ENCODE measurements at regions not wholly inside any gene's neighbourhood (a gene's known extent, or its start where the extent isn't known, plus 50 kb on each side); places are given as distances from the start of the nearest gene placed in this dataset.

DNA sequence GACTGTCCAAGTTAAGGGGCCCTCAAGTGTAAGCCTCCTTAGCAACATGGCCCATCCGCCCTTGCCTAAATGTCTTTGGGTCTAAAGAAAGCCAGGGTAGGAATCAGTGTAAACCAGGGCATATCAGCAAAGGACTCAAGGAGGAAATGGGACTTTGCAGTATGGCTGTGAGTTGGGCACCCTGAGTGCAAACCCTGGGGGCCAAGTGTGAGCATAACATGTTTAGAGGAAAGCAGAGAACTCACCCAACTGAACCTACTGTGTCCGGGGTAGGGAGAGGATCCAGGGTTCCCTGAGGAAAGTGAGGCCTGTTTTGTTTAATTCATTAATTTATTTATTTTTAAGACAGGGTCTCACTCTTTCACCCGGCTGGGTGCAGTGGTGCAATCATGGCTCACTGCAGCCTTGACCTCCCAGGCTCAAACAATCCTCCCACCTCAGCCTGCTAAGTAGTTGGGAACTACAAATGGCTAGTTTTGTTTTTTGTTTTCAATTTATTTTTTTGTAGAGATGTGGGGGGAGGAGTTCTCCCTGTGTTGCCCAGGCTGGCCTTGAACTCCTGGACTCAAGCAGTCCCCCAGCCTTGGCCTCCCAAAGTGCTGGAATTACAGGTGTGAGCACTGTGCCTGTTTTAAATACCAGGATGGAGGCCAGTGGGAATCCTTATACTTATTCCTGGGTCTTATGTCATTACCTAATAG, 51.0 kb upstream of the ACTR3 start:
- Histone ChIP-seq H3K4me1 (no peaks in the 10 kb centered on the region), H3K9me3 (no peaks in the 10 kb centered on the region), H3K27me3 (no peaks in the 10 kb centered on the region), H3K27ac (no peak overlapping the region), H3K36me3 (no peaks in the 10 kb centered on the region), H3K4me3 (no peak overlapping the region)
- ATAC-seq, result no peak
- 88 to 94% methylated on average over 2 to 3 of the region's 3 CpGs for WGBS, 2 donors (ENCODE audit: low coverage in 1 of 2)
- TF ChIP-seq EP300 (IDR thresholded peaks at IDR 0.05) (no peak), POLR2AphosphoS5 (IDR thresholded peaks at IDR 0.05) (no peak), POLR2A (IDR thresholded peaks at IDR 0.05) (no peak)
- TF ChIP-seq, protein P1, sequence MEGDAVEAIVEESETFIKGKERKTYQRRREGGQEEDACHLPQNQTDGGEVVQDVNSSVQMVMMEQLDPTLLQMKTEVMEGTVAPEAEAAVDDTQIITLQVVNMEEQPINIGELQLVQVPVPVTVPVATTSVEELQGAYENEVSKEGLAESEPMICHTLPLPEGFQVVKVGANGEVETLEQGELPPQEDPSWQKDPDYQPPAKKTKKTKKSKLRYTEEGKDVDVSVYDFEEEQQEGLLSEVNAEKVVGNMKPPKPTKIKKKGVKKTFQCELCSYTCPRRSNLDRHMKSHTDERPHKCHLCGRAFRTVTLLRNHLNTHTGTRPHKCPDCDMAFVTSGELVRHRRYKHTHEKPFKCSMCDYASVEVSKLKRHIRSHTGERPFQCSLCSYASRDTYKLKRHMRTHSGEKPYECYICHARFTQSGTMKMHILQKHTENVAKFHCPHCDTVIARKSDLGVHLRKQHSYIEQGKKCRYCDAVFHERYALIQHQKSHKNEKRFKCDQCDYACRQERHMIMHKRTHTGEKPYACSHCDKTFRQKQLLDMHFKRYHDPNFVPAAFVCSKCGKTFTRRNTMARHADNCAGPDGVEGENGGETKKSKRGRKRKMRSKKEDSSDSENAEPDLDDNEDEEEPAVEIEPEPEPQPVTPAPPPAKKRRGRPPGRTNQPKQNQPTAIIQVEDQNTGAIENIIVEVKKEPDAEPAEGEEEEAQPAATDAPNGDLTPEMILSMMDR (IDR thresholded peaks at IDR 0.05), result no peak

DNA sequence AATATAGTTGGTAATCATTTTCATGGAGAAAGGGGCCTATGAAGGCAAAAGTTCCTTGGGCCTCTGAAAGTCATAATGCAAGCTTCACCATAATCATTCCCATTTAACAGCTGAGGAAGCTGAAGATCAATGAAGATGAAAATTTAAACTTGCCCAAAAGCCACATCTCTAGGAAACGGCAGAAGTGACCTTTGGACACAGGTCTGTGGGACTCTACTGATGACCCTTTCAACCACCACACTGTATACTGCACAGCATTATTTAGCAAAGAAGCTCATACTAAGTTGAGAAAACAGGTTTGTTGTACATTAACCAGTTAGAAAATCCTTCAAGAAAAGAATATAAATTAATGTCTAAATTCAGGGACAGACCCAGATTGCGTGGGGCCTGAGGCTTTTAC, 51.6 kb upstream of the ACTR3 start:
- 90 to 100% methylated on average over 2 of the region's 2 CpGs for WGBS, 2 donors (ENCODE audit: low coverage in 1 of 2)
- TF ChIP-seq, protein P1 (IDR thresholded peaks at IDR 0.05), result no peak
- TF ChIP-seq POLR2AphosphoS5 (IDR thresholded peaks at IDR 0.05) (no peak), POLR2A (IDR thresholded peaks at IDR 0.05) (no peak), EP300 (IDR thresholded peaks at IDR 0.05) (no peak)
- H3K27ac ChIP-seq, result no peak overlapping the region
- no peak for ATAC-seq
- H3K27me3 ChIP-seq, result no peaks in the 10 kb centered on the region
- H3K4me1 ChIP-seq, result no peaks in the 10 kb centered on the region
- no peaks in the 10 kb centered on the region for H3K9me3 ChIP-seq
- H3K36me3 ChIP-seq, result no peaks in the 10 kb centered on the region
- H3K4me3 ChIP-seq, result no peak overlapping the region

DNA sequence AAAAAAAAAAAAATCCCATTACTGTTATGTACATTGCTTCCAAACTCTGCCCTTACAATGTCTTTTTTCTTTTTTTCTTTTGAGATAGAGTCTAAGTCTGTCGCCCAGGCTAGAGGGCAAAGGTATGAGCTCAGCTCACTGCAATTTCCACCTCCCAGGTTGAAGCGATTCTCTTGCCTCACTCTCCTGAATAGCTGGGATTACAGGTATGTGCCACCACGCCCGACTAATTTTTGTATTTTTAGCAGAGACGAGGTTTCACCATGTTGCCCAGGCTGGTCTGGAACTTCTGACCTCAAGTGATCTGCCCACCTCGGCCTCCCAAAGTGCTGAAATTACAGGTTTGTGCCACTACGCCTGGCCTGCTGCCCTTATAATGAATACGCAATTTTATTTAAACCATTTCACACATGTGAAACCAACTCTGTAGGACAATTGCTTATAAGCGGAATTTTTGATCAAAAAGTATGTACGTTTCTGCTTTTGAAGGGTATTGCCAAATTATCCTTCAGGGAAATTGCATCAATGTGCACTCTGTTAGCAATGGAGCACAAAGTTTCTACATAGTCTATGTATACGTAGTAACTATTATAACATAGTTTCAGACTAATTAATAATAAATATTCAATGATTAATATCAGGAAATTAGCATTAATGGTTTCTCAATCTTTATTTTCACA, 55.7 kb upstream of the ACTR3 start:
- Histone ChIP-seq H3K27ac (no peak overlapping the region), H3K36me3 (no peaks in the 10 kb centered on the region), H3K27me3 (no peaks in the 10 kb centered on the region), H3K9me3 (no peaks in the 10 kb centered on the region), H3K4me1 (no peaks in the 10 kb centered on the region), H3K4me3 (no peak overlapping the region)
- WGBS, 2 donors (ENCODE audit: low coverage in 1 of 2), result 86 to 95% methylated on average over 8 to 11 of the region's 11 CpGs
- no peak for ATAC-seq
- TF ChIP-seq POLR2AphosphoS5 (IDR thresholded peaks at IDR 0.05), result no peak
- TF ChIP-seq, protein P1 (IDR thresholded peaks at IDR 0.05), result no peak

DNA sequence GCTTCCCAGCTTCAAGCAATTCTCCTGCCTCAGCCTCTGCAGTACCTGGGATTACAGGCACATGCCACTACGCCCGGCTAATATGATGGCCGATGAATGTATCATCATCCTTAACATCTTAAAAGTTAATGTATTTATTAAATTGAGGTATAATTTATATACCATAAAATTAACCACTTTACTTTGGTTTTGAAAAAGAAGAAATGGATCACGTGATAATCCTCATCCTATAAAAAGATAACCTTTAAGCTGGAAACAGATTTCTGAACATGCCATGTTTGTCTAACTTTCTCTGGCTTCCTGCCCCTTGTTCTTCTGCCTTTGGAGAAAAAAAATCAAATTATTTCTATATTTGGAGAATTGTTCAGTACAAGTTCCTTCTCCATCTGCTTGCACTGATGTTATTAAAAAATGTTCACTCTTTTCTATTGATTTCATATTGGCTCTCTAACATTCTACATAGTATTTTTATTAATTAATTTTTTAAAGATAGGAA, 57.0 kb upstream of the ACTR3 start:
- WGBS, 2 donors (ENCODE audit: low coverage in 1 of 2), result 81 to 87% methylated on average over 4 of the region's 4 CpGs
- no peak for ATAC-seq
- TF ChIP-seq POLR2AphosphoS5 (IDR thresholded peaks at IDR 0.05), result no peak
- TF ChIP-seq, protein P1 (IDR thresholded peaks at IDR 0.05), result no peak
- H3K4me3 ChIP-seq, result no peak overlapping the region
- H3K27me3 ChIP-seq, result no peaks in the 10 kb centered on the region
- no peaks in the 10 kb centered on the region for H3K9me3 ChIP-seq
- H3K4me1 ChIP-seq, result no peaks in the 10 kb centered on the region
- no peak overlapping the region for H3K27ac ChIP-seq
- no peaks in the 10 kb centered on the region for H3K36me3 ChIP-seq

DNA sequence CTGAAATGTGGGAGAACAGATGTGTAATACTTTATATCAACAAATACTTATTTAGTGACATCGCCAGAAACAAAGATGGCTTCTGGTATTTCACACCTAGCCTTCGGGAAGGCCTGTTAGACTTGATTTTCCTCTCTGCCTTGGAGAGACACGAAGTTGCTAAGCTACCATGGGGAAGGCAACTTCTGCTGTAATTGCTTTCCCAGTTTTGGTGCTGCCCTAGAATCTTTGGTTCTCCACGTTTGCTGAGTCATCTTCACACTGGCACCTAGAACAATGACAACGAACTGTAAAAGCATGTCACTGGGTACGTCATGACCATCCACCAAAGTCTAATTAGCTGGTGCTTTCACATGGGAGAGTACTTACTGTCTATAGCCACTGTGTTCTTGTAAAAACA, 58.7 kb upstream of the ACTR3 start:
- no peak for ATAC-seq
- WGBS, 2 donors (ENCODE audit: low coverage in 1 of 2), result 49 to 72% methylated on average over 3 to 4 of the region's 6 CpGs
- Histone ChIP-seq H3K4me3 (no peak overlapping the region), H3K27me3 (no peaks in the 10 kb centered on the region), H3K9me3 (no peaks in the 10 kb centered on the region), H3K27ac (no peak overlapping the region), H3K36me3 (no peaks in the 10 kb centered on the region), H3K4me1 (no peaks in the 10 kb centered on the region)
- TF ChIP-seq POLR2AphosphoS5 (IDR thresholded peaks at IDR 0.05) (no peak), POLR2A (IDR thresholded peaks at IDR 0.05) (no peak), EP300 (IDR thresholded peaks at IDR 0.05) (no peak)
- TF ChIP-seq, protein P1 (IDR thresholded peaks at IDR 0.05), result no peak
